Right forelimb (tissue), 1 donor: ENCODE measurements at regions not wholly inside any gene's neighbourhood (a gene's known extent, or its start where the extent isn't known, plus 50 kb on each side); places are given as distances from the start of the nearest gene placed in this dataset.

Source experiments
- DNase-seq: peaks from one replicate; pipeline ENCODE4 v3.0.0-alpha.2; 2018

- DNase-seq: no peak
Observed at GRCh38 chr11:39288011-39288410, 2171.4 kb downstream of the LRRC4C start.

DNA sequence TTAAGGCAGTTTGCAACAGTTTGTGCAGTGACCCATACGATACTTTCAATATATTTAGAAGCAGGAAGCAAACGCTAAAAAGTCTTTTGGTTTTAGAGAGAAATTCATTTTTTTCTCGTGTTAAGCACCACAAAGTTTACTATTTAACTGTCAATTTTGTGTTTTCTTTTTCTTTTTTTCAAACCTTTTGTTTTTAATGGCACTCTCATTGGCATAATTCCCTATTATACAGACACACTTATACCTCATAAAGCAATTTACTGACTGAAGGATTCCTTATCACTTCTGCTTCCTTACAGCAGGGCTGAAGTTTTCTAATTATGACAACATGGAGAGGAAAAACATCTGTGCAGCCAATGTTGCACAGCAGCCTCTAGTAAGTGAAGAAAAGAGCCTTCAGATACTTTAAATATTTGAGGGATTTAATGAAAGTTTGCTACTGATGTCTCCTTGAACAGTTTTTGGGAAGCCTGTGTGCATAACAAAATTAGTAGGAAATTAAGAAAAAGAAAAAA lies 2191.2 kb downstream of the LRRC4C start:
- no peak for DNase-seq

DNA sequence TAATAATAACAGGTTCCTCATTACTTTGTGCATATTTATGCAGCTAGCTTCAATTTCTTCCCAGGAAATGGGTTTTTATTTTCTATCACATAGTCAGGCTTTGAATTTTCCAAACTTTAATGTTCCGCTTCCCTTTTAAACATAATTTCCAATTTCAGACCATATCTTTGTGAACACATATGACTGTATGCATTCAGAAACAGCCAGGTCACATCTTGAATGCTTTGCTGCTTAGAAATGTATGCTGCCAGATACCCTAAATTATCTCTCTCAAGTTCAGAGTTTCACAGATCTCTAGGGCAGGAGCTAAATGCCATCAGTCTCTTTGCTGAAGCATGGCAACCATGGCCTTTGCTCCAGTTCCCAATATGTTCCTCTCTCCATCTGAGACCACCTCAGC lies 2203.8 kb downstream of the LRRC4C start:
- DNase-seq: no peak

GRCh38 chr11:39249566-39250365 lies 2209.7 kb downstream of the LRRC4C start:
- DNase-seq: no peak

GRCh38 chr11:39247570-39248137 lies 2211.8 kb downstream of the LRRC4C start:
- no peak for DNase-seq

DNA sequence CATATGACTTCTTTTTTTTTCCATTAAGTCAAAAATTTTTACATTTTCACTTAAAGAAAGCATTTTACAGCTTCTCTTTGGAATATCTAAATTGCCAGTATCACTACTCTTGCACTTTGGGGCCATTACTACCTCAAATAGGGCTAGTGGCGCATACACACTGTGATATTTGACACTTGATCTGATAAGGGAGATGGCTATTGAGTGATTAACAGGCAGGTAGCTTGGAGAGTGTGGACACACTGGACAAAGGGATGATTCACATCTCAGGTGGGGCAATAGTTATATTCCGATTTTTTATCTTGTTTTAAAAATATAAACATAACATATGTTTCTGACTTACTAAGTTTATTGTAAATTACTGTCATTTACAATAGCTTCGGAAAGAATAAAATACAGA lies 2219.9 kb downstream of the LRRC4C start:
- DNase-seq: no peak

DNA sequence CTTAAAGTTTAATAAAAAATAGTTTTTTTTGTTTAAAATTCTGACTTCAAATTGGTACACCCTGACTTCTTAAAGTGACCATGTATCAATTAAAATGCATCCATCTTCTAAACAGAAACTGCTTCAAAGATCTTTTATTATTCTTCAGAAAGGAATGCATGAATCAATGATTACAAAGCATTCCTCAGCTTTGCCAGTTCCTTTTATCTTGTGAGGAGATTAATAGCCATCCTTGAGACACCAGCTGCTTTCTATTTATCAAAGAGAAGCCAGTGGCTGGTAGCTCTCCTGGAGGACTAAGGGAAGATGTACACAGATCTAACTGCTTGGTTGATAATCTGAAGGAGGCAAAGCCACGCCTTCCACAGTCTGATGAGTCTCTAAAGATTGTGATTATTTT lies 2222.5 kb downstream of the LRRC4C start:
- no peak for DNase-seq

- no peak for DNase-seq
Observed at GRCh38 chr11:39221550-39222138, 2237.8 kb downstream of the LRRC4C start.

GRCh38 chr11:39220501-39221230 lies 2238.8 kb downstream of the LRRC4C start:
- DNase-seq: no peak

DNA sequence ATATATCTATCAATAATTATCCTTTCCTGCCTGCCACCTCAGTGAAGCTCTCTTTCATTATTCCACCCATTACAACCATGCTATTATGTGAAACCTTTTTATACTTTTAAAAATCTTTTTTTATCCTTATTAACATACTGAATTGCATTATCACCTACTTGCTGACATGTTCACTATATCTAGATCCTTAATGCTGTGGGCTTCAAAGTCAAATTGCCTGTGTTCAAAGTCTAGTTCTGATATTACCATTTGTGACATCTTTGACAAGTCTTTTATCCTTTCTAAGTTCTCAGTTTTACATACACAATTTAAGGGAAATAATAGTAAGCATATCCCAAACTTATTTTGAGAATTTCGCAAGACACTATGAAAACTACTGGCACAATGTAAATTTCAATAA lies 2239.4 kb downstream of the LRRC4C start:
- no peak for DNase-seq

DNA sequence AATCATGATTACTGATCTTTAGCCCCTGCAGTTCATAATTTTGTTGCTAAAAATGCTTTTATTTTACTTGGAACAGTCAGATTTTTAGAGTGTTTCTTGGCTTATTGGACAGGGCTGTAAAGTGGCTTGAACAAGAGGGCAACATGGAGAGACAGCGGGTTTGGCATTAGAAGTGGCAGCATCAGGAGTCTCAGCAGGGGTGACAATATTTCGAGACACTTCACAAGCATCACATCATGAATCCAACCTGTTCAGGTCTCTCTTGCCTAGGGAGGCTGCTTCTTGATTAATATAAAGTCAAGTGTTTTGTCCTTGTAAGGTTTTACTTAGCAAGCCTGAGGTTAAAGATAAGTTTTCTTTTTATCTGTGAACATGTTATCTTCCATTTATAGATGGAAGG lies 2249.5 kb downstream of the LRRC4C start:
- no peak for DNase-seq

DNA sequence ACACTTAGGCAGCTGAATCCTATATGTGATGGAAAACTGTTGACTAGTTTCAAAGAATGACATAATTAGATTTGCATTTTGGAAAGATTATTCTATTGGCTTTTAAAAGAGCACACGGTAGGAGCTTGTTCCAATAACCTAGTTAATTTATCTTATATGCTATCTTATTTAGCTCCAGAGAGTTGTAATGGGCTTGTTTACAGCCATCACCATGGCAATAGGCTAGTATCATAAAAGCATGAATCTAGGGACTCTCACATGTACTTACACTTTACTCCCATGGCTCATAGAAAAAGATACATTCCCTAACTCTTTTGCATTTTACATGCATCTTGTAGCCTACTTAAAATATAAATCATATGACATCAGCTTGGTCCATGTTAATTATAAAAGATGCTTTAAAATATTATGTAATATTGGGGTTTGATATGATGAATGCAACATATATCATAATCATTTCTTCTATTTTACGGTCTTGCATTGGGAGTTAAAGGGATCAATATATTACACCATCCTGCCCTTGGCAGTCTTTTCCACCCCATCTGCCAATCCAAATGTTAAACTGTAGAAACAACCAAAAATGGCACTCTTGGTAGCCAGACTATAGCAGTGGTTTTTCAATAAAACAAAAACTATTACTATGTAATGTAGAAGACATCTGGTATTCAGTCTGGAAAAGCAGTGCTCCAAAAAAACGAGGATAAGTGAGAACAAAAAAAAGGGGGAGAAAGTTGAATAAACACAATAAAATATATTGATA lies 2254.0 kb downstream of the LRRC4C start:
- DNase-seq: no peak

DNA sequence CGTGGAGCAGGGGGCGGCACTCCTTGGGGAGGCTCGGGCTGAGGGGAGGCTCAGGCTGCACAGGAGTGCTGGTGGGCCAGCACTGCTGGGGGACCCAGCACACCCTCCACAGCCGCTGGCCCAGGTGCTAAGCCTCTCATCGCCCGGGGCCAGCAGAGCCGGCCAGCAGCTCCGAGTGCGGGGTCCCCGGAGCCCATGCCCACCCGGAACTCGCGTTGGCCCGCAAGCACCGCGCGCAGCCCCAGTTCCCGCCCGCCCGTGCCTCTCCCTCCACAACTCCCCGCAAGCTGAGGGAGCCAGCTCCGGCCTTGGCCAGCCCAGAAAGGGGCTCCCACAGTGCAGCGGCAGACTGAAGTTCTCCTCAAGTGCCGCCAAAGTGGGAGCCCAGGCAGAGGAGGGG lies 2266.8 kb downstream of the LRRC4C start:
- DNase-seq: no peak

- no peak for DNase-seq
Observed at GRCh38 chr11:39190751-39191150, 2268.7 kb downstream of the LRRC4C start.

- DNase-seq: no peak
Observed at GRCh38 chr11:39177678-39178077, 2281.8 kb downstream of the LRRC4C start.

DNA sequence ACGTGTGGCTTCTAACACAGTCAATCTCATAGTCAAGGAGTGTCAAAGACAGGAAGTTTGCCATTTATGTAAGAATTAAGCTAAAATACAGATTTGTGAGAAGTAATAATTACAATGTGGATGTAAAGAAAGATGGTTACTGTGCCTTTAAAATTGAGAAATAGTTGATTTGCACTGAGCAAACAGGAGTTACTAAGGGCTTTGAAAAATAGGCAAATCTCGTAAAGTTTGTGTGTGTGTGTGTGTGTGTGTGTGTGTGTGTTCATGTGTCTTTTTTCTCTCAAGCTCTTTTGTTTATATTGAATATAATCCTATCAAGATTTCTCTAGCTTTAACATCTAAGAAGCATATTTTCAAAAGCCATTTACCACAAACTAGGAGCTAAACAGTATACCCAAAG lies 2284.5 kb downstream of the LRRC4C start:
- no peak for DNase-seq

DNA sequence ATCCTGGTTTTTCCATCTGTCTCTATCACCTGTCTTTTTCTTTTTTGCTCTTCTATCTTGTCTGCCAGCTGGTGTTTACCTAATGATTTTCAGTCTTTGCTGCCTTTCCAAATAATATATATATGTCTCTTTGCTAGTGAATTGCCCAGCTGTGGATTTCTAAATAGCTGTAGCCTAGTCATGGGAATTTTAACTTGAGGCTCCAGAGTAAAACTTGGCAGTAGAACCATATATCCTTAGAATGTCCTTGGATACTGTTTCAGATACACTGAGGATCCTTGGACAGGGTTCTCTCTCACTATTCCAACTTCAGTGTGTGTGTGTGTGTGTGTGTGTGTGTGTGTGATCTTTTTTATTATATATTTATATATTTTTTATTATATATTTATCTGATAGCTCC lies 2285.3 kb downstream of the LRRC4C start:
- no peak for DNase-seq

GRCh38 chr11:39165021-39165420 lies 2294.4 kb downstream of the LRRC4C start:
- DNase-seq: no peak

DNA sequence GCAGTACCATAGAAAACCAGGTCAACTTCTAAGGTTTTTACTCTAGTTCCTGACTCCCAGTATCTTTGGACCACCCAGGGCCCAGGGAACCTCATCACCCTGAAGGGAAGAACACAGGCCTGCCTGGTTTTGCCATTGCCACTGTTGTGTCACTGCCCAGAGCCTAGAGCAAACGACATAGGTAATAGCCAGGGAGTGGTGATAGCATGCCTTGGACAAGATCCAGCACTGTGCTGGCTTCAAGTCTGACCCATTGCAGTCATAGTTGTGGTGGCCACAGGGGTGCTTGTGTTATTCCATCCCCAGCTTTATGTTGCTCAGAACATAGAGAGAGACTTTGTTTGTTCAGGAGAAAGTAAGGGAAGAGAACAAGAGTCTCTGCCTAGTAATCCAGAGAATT lies 2310.2 kb downstream of the LRRC4C start:
- DNase-seq: no peak

DNA sequence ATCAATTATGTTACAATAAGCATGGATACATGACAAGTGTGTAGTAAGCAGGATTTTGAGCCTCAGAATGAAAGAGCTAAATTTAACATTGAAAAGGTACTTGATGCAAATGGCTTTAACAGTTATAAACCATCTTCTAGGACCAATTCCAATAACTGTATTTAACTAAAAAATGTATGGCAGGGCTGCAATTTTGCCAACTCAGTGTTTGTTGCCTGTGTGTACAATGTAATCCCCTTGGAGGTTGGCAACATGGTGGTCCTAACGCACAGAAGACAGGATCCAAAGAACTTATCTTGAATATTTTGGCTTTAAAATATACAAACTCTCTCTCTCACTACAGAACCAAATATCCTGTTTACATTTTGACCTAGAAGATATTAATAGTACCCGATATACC lies 2314.1 kb downstream of the LRRC4C start:
- no peak for DNase-seq

DNA sequence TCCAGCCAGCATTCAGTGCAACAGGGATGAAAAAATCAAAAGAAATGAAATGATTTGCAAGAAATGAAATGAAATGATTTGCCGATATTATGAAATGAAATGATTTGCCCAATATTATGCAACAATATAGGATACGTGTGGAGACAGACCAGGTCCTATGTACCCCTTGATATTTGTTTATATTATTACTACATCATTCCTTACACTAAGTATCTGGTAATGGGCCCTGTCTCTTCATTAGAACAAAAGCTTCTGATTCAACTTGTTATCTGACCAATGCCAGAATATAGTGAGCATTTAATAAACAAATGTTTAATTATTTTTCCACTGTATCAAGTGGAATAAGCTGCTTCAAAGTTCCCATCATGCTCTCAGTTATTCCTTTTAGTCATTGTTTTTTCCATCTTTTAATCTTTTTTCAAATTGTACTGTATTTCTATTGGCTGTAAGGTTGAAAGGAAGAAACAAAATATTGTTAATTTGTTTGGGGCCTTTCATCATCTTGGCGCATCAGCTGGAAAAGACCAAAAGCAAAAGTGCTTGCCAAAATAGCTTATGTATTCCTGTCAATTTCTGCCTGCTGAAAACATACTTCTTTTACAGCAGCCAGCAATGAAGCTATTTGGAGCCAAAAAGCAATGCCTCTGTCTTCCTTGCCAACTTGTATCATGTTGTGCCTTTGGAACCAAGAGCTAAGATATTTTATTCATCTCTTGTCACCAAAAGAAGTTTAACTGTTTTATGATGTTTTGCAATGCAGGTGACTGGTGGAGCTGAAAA lies 2314.9 kb downstream of the LRRC4C start:
- DNase-seq: no peak

GRCh38 chr11:39139581-39139980 lies 2319.9 kb downstream of the LRRC4C start:
- no peak for DNase-seq
